ENCODE measurements at regions not wholly inside any gene's neighbourhood (a gene's known extent, or its start where the extent isn't known, plus 50 kb on each side); places are given as distances from the start of the nearest gene placed in this dataset.
"Not testable (repeated sequence)": the region's sequence is repeated elsewhere in the genome, so short reads cannot be mapped to it uniquely, and the experiment has no call there.

GRCh38 chr10:76778914-76779795, 858.5 kb downstream of the KCNMA1 start:
- no peak overlapping the region for H3K4me3 ChIP-seq (ENCODE audit: low read depth, low read length)
- no peak for DNase-seq (ENCODE audit: low read depth)
- no peak for TF ChIP-seq CTCF (IDR thresholded peaks at IDR 0.05; ENCODE audit: control insufficient read depth, extremely low read depth, insufficient read depth)

- H3K4me3 ChIP-seq (ENCODE audit: low read depth, low read length), result no peak overlapping the region
- DNase-seq (ENCODE audit: low read depth), result no peak
- TF ChIP-seq CTCF (IDR thresholded peaks at IDR 0.05; ENCODE audit: control insufficient read depth, extremely low read depth, insufficient read depth), result no peak
Measured at GRCh38 chr10:76774987-76775603, 862.5 kb downstream of the KCNMA1 start.

- H3K4me3 ChIP-seq (ENCODE audit: low read depth, low read length), result no peak overlapping the region
- no peak for DNase-seq (ENCODE audit: low read depth)
- no peak for TF ChIP-seq CTCF (IDR thresholded peaks at IDR 0.05; ENCODE audit: control insufficient read depth, extremely low read depth, insufficient read depth)
Measured at GRCh38 chr10:76769582-76769981, 868.0 kb downstream of the KCNMA1 start.

DNA sequence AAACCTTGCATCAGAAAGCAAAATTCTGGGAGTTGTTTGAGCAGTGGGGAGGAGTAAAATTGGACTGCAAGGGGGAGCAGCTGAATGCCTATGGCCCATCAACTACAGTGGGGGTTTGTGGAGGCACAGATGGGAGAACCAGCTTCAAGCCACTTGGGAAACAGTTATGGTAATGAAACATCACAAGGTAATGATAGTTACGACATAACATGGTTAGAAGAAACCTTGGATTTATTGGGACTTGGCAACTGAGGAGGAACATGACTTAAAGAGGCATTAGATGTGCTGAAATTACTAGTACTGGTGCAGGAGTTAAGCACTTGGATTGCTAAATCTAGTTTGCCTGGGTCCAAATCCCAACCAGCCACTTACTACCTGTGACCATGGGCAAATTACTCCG, 868.4 kb downstream of the KCNMA1 start:
- no peak for TF ChIP-seq CTCF (IDR thresholded peaks at IDR 0.05; ENCODE audit: control insufficient read depth, extremely low read depth, insufficient read depth)
- H3K4me3 ChIP-seq (ENCODE audit: low read depth, low read length), result no peak overlapping the region
- DNase-seq (ENCODE audit: low read depth), result no peak

GRCh38 chr10:76766682-76767081, 870.9 kb downstream of the KCNMA1 start:
- DNase-seq (ENCODE audit: low read depth), result no peak
- TF ChIP-seq CTCF (IDR thresholded peaks at IDR 0.05; ENCODE audit: control insufficient read depth, extremely low read depth, insufficient read depth), result no peak
- H3K4me3 ChIP-seq (ENCODE audit: low read depth, low read length), result no peak overlapping the region

DNA sequence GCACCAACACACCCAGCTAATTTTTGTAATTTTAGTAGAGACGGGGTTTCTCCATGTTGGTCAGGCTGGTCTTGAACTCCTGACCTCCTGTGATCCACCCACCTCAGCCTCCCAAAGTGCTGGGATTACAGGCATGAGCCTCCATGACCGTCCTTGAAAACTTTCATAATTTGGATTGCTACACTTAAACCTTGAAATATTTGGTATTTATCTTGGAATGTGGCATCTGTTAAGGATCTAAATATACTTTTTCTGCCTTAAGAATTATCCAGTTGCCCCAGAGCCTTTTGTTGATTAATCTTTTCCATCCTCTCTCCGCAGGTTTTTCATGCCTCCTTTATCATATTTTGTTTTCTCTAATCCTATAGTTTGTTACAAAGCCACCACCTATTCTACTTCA, 872.7 kb downstream of the KCNMA1 start:
- not testable (repeated sequence) for H3K4me3 ChIP-seq (ENCODE audit: low read depth, low read length); DNase-seq (ENCODE audit: low read depth)

- no peak for DNase-seq (ENCODE audit: low read depth)
- H3K4me3 ChIP-seq (ENCODE audit: low read depth, low read length), result no peak overlapping the region
- no peak for TF ChIP-seq CTCF (IDR thresholded peaks at IDR 0.05; ENCODE audit: control insufficient read depth, extremely low read depth, insufficient read depth)
Measured at GRCh38 chr10:76764177-76764576, 873.4 kb downstream of the KCNMA1 start.

All from LNCaP clone FGC (cell line).